GM18909 (cell line): ENCODE measurements at regions not wholly inside any gene's neighbourhood (a gene's known extent, or its start where the extent isn't known, plus 50 kb on each side); places are given as distances from the start of the nearest gene placed in this dataset.
"Not testable (repeated sequence)": the region's sequence is repeated elsewhere in the genome, so short reads cannot be mapped to it uniquely, and the experiment has no call there.

Experiments used
- ATAC-seq: cut with Tn5 transposase; IDR thresholded peaks from one replicate; pipeline ENCODE4 v1.9.1; 2021; ENCODE audit warnings: mild to moderate bottlenecking; ENCODE audit not compliant: unreplicated experiment, poor library complexity

GRCh38 chr5:60490597-60491166, 209.3 kb downstream of the DEPDC1B start:
- ATAC-seq: no peak

GRCh38 chr5:60489856-60490255, 210.1 kb downstream of the DEPDC1B start:
- ATAC-seq: no peak

- ATAC-seq: no peak
Observed at GRCh38 chr5:60489377-60489776, 210.6 kb downstream of the DEPDC1B start.

GRCh38 chr5:60488466-60489130, 211.4 kb downstream of the DEPDC1B start:
- no peak for ATAC-seq

- no peak for ATAC-seq
Observed at GRCh38 chr5:60487885-60488442, 212.0 kb downstream of the DEPDC1B start.

GRCh38 chr5:60487476-60487875, 212.5 kb downstream of the DEPDC1B start:
- no peak for ATAC-seq

- no peak for ATAC-seq
Observed at GRCh38 chr5:60485361-60485760, 214.6 kb downstream of the DEPDC1B start.

- ATAC-seq: no peak
Observed at GRCh38 chr5:60483050-60483449, 216.9 kb downstream of the DEPDC1B start.

- ATAC-seq: no peak
Observed at GRCh38 chr5:60482301-60482700, 217.7 kb downstream of the DEPDC1B start.

GRCh38 chr5:60479542-60479941, 220.4 kb downstream of the DEPDC1B start:
- no peak for ATAC-seq

GRCh38 chr5:60477849-60478248, 222.1 kb downstream of the DEPDC1B start:
- no peak for ATAC-seq

GRCh38 chr5:60473654-60474053, 226.3 kb downstream of the DEPDC1B start:
- no peak for ATAC-seq

- ATAC-seq: not testable (repeated sequence)
Observed at GRCh38 chr5:60473027-60473426, 226.9 kb downstream of the DEPDC1B start.

GRCh38 chr5:60470881-60471280, 229.1 kb downstream of the DEPDC1B start:
- ATAC-seq: no peak

- ATAC-seq: no peak
Observed at GRCh38 chr5:60469286-60469685, 230.7 kb downstream of the DEPDC1B start.

- no peak for ATAC-seq
Observed at GRCh38 chr5:60463179-60463868, 236.6 kb downstream of the DEPDC1B start.

- no peak for ATAC-seq
Observed at GRCh38 chr5:60458666-60459065, 241.3 kb downstream of the DEPDC1B start.

- ATAC-seq: no peak
Observed at GRCh38 chr5:60457233-60457632, 242.7 kb downstream of the DEPDC1B start.

- ATAC-seq: no peak
Observed at GRCh38 chr5:60455589-60455988, 244.4 kb downstream of the DEPDC1B start.

GRCh38 chr5:60454277-60454676, 245.7 kb downstream of the DEPDC1B start:
- ATAC-seq: not testable (repeated sequence)
